T-helper 17 cell (primary cell): ENCODE measurements at regions not wholly inside any gene's neighbourhood (a gene's known extent, or its start where the extent isn't known, plus 50 kb on each side); places are given as distances from the start of the nearest gene placed in this dataset.
A peak's percentile ranks its signal among the peaks of the same experiment; 100 is the strongest.

Source experiments
- ATAC-seq: fragments of 150-1000 bp; cut with Tn5 transposase; 2 replicates; pipeline ENCODE4 v1.10.0; 2021; ENCODE audit warnings: mild to moderate bottlenecking, moderate library complexity
- DNase-seq, 3 donors: peaks; one replicate each; pipeline versions ENCODE4 v3.0.0 to v3.0.0-alpha.2; 2020 to 2021
- H3K9me3 ChIP-seq: one replicate; pipeline ENCODE4 v1.7.0; 2013; ENCODE audit warnings: low read length, mild to moderate bottlenecking; ENCODE audit not compliant: control insufficient read depth, poor library complexity, severe bottlenecking
- H3K27ac Mint-ChIP-seq: one replicate; pipeline ENCODE4 v1.8.0; 2022; ENCODE audit warnings: mild to moderate bottlenecking, moderate library complexity, mixed read lengths
- H3K27me3 Mint-ChIP-seq: one replicate; pipeline ENCODE4 v1.8.0; 2022; ENCODE audit warnings: mixed read lengths
- H3K36me3 Mint-ChIP-seq: one replicate; pipeline ENCODE4 v1.8.0; 2022; ENCODE audit warnings: low read depth, mixed read lengths
- H3K4me1 Mint-ChIP-seq: one replicate; pipeline ENCODE4 v1.8.0; 2022; ENCODE audit warnings: mild to moderate bottlenecking, mixed read lengths
- H3K4me3 Mint-ChIP-seq: one replicate; pipeline ENCODE4 v1.8.0; 2022; ENCODE audit warnings: mild to moderate bottlenecking, moderate library complexity, mixed read lengths

GRCh38 chr9:86778761-86779160 lies 168.5 kb downstream of the GAS1 start:
- H3K9me3 ChIP-seq = no peaks in the 10 kb centered on the region
- Mint-ChIP-seq H3K27ac (no peak overlapping the region), H3K4me3 (no peak overlapping the region), H3K4me1 (no peaks in the 10 kb centered on the region), H3K27me3 (peaks cover 15% of the 10 kb centered on the region), H3K36me3 (no peaks in the 10 kb centered on the region)
- no peak for DNase-seq
- no peak for ATAC-seq

GRCh38 chr9:86775718-86776117 lies 171.6 kb downstream of the GAS1 start:
- Mint-ChIP-seq H3K27ac (no peak overlapping the region), H3K4me3 (no peak overlapping the region), H3K4me1 (no peaks in the 10 kb centered on the region), H3K36me3 (no peaks in the 10 kb centered on the region), H3K27me3 (peaks cover 15% of the 10 kb centered on the region)
- H3K9me3 ChIP-seq = no peaks in the 10 kb centered on the region
- no peak for ATAC-seq
- DNase-seq = no peak

GRCh38 chr9:86774116-86774515 lies 173.2 kb downstream of the GAS1 start:
- Mint-ChIP-seq H3K4me1 (no peaks in the 10 kb centered on the region), H3K4me3 (no peak overlapping the region), H3K27ac (no peak overlapping the region), H3K27me3 (peaks cover 9% of the 10 kb centered on the region), H3K36me3 (no peaks in the 10 kb centered on the region)
- ATAC-seq (no peak), DNase-seq (no peak)
- no peaks in the 10 kb centered on the region for H3K9me3 ChIP-seq

DNA sequence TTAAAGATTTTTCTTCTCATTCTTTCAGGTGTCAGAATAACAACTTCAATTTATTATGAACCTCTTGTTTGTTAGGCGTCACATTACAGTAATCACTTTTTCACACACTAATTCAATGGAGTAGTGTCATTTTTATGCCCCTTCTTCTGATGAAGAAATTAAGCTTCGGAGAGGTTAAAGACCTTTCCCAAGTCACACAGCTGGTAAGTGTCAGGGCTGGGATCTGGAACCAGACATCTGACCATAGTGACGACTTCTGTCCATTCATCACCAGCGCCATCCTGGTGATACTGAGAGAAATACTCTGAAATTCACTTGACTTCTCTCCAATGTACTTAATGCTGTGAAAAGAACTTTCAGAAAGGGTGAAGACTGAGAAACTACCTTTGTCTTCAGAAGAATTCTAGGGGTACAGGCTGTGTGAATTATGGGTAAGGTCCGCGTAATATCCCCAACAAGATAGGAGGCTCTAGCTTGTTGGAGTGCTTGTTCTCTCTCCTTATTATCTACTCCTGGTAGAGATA lies 173.8 kb downstream of the GAS1 start:
- H3K4me1 Mint-ChIP-seq = no peaks in the 10 kb centered on the region
- ATAC-seq = no peak

GRCh38 chr9:86772635-86772993 lies 174.7 kb downstream of the GAS1 start:
- DNase-seq (no peak), ATAC-seq (no peak)
- no peak overlapping the region for H3K27ac Mint-ChIP-seq
- no peaks in the 10 kb centered on the region for H3K4me1 Mint-ChIP-seq
- no peaks in the 10 kb centered on the region for H3K27me3 Mint-ChIP-seq
- no peaks in the 10 kb centered on the region for H3K36me3 Mint-ChIP-seq
- H3K4me3 Mint-ChIP-seq = no peak overlapping the region
- H3K9me3 ChIP-seq = no peaks in the 10 kb centered on the region

More for the DNA sequence above, 173.8 kb downstream of the GAS1 start:
- Mint-ChIP-seq H3K4me3 (no peak overlapping the region), H3K36me3 (no peaks in the 10 kb centered on the region), H3K27ac (no peak overlapping the region), H3K27me3 (peaks cover 3% of the 10 kb centered on the region)
- no peaks in the 10 kb centered on the region for H3K9me3 ChIP-seq
- DNase-seq = no peak

DNA sequence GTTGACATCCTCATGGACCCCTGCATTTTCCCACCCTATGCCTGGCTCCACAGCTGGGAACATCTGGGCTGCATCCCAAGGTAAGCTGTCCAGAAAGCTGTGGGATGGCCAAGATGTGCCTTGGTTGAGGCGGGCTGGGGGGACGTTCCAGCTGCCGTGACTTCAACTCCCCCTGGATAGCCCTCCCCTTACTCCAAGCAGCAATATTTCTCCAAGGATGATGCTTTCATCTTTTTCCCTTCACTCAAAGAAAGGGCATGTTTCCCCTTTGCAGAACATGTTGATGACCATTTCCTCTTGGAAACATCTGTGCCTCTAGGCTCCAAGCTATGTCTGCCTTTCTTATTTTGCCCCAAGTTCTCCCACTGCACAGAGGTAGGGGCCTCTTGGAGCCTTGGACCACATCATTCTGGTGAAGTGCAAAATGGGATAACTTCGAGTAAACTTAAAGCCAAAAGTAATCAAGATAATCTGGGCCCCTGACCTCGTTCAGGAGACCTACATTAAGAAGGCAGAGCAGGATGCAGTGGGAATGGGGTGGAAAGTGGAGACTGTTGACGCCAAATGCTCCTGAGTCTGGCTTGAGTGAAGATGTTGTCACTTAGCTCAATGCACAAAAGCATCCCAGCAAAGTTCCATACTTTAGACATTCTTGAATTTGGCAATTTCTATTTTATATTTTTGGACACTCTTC lies 175.2 kb downstream of the GAS1 start:
- no peaks in the 10 kb centered on the region for H3K36me3 Mint-ChIP-seq
- ATAC-seq (no peak), DNase-seq (no peak)
- no peaks in the 10 kb centered on the region for H3K4me1 Mint-ChIP-seq
- H3K4me3 Mint-ChIP-seq = no peak overlapping the region
- H3K27ac Mint-ChIP-seq = no peak overlapping the region
- no peaks in the 10 kb centered on the region for H3K27me3 Mint-ChIP-seq
- H3K9me3 ChIP-seq = no peaks in the 10 kb centered on the region

- no peaks in the 10 kb centered on the region for H3K27me3 Mint-ChIP-seq
- H3K4me1 Mint-ChIP-seq = no peaks in the 10 kb centered on the region
- H3K36me3 Mint-ChIP-seq = no peaks in the 10 kb centered on the region
- no peak for ATAC-seq
- no peak overlapping the region for H3K4me3 Mint-ChIP-seq
- no peak overlapping the region for H3K27ac Mint-ChIP-seq
- no peaks in the 10 kb centered on the region for H3K9me3 ChIP-seq
- no peak for DNase-seq
Measured at GRCh38 chr9:86771420-86771819, 175.9 kb downstream of the GAS1 start.

DNA sequence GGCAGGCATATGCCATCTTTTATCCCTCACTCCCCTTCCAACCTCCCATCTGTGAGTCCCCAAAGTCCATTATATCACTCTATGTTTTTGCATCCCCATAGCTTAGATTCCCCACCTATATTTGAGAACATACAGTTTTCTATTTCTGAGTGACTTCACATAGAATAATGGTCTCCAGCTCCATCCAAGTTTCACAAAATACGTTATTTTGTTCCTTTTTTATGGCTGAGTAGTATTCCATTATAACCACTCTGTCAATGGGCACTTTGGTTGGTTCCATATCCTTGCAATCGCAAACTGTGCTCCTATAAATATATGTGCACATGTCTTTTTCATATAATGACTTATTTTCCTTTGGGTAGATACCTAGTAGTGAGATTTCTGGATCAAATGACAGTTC lies 178.6 kb downstream of the GAS1 start:
- H3K9me3 ChIP-seq = no peaks in the 10 kb centered on the region
- DNase-seq (no peak), ATAC-seq (no peak)
- H3K36me3 Mint-ChIP-seq = no peaks in the 10 kb centered on the region
- H3K27me3 Mint-ChIP-seq = no peaks in the 10 kb centered on the region
- H3K4me3 Mint-ChIP-seq = no peak overlapping the region
- no peak overlapping the region for H3K27ac Mint-ChIP-seq
- no peaks in the 10 kb centered on the region for H3K4me1 Mint-ChIP-seq

- ATAC-seq (no peak), DNase-seq (no peak)
- H3K27me3 Mint-ChIP-seq = no peaks in the 10 kb centered on the region
- H3K27ac Mint-ChIP-seq = no peak overlapping the region
- no peaks in the 10 kb centered on the region for H3K36me3 Mint-ChIP-seq
- no peaks in the 10 kb centered on the region for H3K9me3 ChIP-seq
- no peak overlapping the region for H3K4me3 Mint-ChIP-seq
- H3K4me1 Mint-ChIP-seq = no peaks in the 10 kb centered on the region
Measured at GRCh38 chr9:86768020-86768419, 179.3 kb downstream of the GAS1 start.

GRCh38 chr9:86767373-86767772 lies 179.9 kb downstream of the GAS1 start:
- Mint-ChIP-seq H3K27ac (no peak overlapping the region), H3K36me3 (no peaks in the 10 kb centered on the region), H3K27me3 (no peaks in the 10 kb centered on the region), H3K4me1 (no peaks in the 10 kb centered on the region), H3K4me3 (no peak overlapping the region)
- no peak for DNase-seq
- no peak for ATAC-seq
- H3K9me3 ChIP-seq = no peaks in the 10 kb centered on the region

DNA sequence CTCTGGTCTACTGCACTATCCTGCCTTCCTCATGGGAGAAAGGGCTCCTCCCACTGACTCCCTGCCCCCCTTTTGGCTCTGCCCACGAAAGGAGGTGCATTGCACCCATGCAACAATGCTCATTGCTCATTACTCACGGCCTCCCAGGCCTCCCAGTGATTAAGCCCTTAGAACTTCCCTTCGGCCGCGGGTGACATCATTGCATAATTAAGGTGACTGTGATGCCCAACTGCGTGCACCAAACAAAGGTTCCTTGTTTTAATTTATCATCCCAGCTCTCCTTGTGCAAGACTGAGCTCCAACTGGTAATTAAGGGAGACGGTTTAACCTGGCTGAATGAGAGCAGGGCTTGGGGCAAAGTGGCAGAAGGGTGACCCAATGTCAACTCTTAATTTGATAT lies 180.4 kb downstream of the GAS1 start:
- no peaks in the 10 kb centered on the region for H3K9me3 ChIP-seq
- no peak overlapping the region for H3K4me3 Mint-ChIP-seq
- no peaks in the 10 kb centered on the region for H3K4me1 Mint-ChIP-seq
- no peak overlapping the region for H3K27ac Mint-ChIP-seq
- no peaks in the 10 kb centered on the region for H3K27me3 Mint-ChIP-seq
- ATAC-seq (peak; percentile 41), DNase-seq (no peak)
- H3K36me3 Mint-ChIP-seq = no peaks in the 10 kb centered on the region

DNA sequence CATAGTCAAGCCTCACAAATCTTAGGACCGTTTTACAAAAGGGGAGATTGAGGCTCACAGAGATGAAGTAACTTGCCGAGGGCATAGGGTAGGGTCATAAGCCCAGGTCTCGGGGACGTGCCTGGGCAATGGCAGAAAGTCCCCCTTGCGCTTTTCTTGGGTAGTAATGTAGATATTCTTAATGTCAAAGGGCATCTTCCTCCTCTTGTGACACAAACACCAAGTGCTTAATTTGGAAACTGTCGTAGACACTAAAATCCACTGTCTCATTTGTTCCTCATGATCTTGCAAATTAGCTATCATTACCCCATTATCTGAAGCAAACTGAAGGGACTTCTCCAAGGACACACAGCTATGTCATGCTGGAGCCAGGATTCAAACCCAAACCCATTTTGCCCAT lies 180.8 kb downstream of the GAS1 start:
- ATAC-seq (no peak), DNase-seq (no peak)
- H3K9me3 ChIP-seq = no peaks in the 10 kb centered on the region
- Mint-ChIP-seq H3K27me3 (no peaks in the 10 kb centered on the region), H3K27ac (no peak overlapping the region), H3K4me3 (no peak overlapping the region), H3K36me3 (no peaks in the 10 kb centered on the region), H3K4me1 (no peaks in the 10 kb centered on the region)

- DNase-seq (no peak), ATAC-seq (no peak)
- Mint-ChIP-seq H3K4me1 (no peaks in the 10 kb centered on the region), H3K4me3 (no peak overlapping the region), H3K36me3 (no peaks in the 10 kb centered on the region), H3K27me3 (no peaks in the 10 kb centered on the region), H3K27ac (no peak overlapping the region)
- H3K9me3 ChIP-seq = no peaks in the 10 kb centered on the region
Measured at GRCh38 chr9:86765746-86766430, 181.4 kb downstream of the GAS1 start.
